GM23248 (cell line): ENCODE measurements at regions not wholly inside any gene's neighbourhood (a gene's known extent, or its start where the extent isn't known, plus 50 kb on each side); places are given as distances from the start of the nearest gene placed in this dataset.
A peak's percentile ranks its signal among the peaks of the same experiment; 100 is the strongest.

Source experiments
- DNase-seq: peaks from one replicate; pipeline ENCODE4 v3.0.0-alpha.2; 2015
- H2AFZ ChIP-seq: fragments of 200-600 bp; sonication (generic); 2 replicates; pipeline ENCODE4 v1.6.1; 2016; ENCODE audit warnings: antibody characterized with exemption
- H3F3A ChIP-seq: fragments of 200-600 bp; sonication (generic); 2 replicates; pipeline ENCODE4 v1.6.1; 2016; ENCODE audit warnings: mild to moderate bottlenecking, antibody characterized with exemption, mixed run types; ENCODE audit not compliant: insufficient read depth
- H3K27ac ChIP-seq: fragments of 200-600 bp; sonication (generic); 2 replicates; pipeline ENCODE4 v1.5.1; 2016; ENCODE audit warnings: mild to moderate bottlenecking
- H3K27me3 ChIP-seq: fragments of 200-600 bp; sonication (generic); replicated peaks from 2 replicates; pipeline ENCODE4 v1.6.1; 2016; ENCODE audit warnings: mild to moderate bottlenecking; ENCODE audit not compliant: insufficient read depth
- H3K36me3 ChIP-seq: fragments of 200-600 bp; sonication (generic); 2 replicates; pipeline ENCODE4 v1.6.1; 2016; ENCODE audit warnings: low read depth, mild to moderate bottlenecking
- H3K4me1 ChIP-seq: fragments of 200-600 bp; sonication (generic); 2 replicates; pipeline ENCODE4 v1.6.1; 2016; ENCODE audit warnings: mild to moderate bottlenecking; ENCODE audit not compliant: insufficient read depth
- H3K4me2 ChIP-seq: fragments of 200-600 bp; sonication (generic); one replicate; pipeline ENCODE4 v1.6.1; 2016; ENCODE audit warnings: mild to moderate bottlenecking; ENCODE audit not compliant: unreplicated experiment
- H3K4me3 ChIP-seq: fragments of 200-600 bp; sonication (generic); 2 replicates; pipeline ENCODE4 v1.5.1; 2016; ENCODE audit warnings: mild to moderate bottlenecking
- H3K79me2 ChIP-seq: fragments of 200-600 bp; sonication (generic); 2 replicates; pipeline ENCODE4 v1.6.1; 2016; ENCODE audit warnings: mild to moderate bottlenecking; ENCODE audit not compliant: insufficient read depth
- H3K9ac ChIP-seq: fragments of 200-600 bp; sonication (generic); 2 replicates; pipeline ENCODE4 v1.6.1; 2016; ENCODE audit warnings: mild to moderate bottlenecking
- H3K9me2 ChIP-seq: fragments of 200-600 bp; sonication (generic); 2 replicates; pipeline ENCODE4 v1.6.1; 2016; ENCODE audit warnings: mixed run types, mild to moderate bottlenecking, moderate library complexity; ENCODE audit not compliant: insufficient read depth
- H3K9me3 ChIP-seq: fragments of 200-600 bp; sonication (generic); one replicate; pipeline ENCODE4 v1.6.1; 2017; ENCODE audit warnings: low read depth
- H4K20me1 ChIP-seq: fragments of 200-600 bp; sonication (generic); 2 replicates; pipeline ENCODE4 v1.6.0; 2016; ENCODE audit not compliant: insufficient read depth
- EZH2 ChIP-seq: fragments of 200-600 bp; sonication (generic); IDR thresholded peaks from 2 replicates; pipeline ENCODE4 v1.6.1; 2018; ENCODE audit warnings: antibody characterized with exemption, mild to moderate bottlenecking; ENCODE audit not compliant: insufficient read depth, poor library complexity, severe bottlenecking
- EZH2phosphoT487 ChIP-seq: fragments of 200-600 bp; sonication (generic); IDR thresholded peaks from 2 replicates; pipeline ENCODE4 v1.6.1; 2018; ENCODE audit warnings: antibody characterized with exemption, moderate library complexity, mild to moderate bottlenecking, low read depth; ENCODE audit not compliant: insufficient read depth
- WGBS, 2 experiments: methylation state at CpG; one replicate each; pipeline ENCODE4 v1.1.6; 2015 to 2017; ENCODE audit warnings: low lambda C conversion rate in 2 of 2, low coverage in 1 of 2; ENCODE audit errors: missing lambda C conversion rate in 2 of 2; 5-methylcytosine and 5-hydroxymethylcytosine counted together
- in situ Hi-C: fragments of 300-500 bp; cut with MboI; formaldehyde crosslinking; loops from 2 replicates; pipeline ENCODE4 v1.15.0; 2020

DNA sequence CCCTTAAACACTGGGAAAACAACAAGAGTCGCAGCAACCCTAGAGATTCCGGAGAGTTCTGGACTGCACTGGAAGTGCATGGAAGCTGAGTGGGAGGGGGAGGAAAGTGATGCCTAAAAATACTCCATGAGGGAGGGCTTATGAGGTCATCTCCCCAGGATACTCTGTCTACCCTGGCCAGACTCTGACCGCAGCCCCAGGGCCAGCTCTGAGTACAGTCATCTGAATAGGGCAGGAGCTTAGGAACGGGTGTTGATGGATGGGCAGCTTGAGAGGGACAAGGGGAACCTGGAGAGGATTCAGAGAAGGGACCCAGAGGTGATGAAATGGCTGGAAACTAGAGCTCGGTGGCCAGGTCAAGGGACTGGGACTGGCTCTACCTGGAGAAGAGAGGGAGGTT lies 79.3 kb upstream of the IGFBP5 start:
- Histone ChIP-seq H4K20me1 (no peaks in the 10 kb centered on the region), H3K9me2 (no peaks in the 10 kb centered on the region), H3K27me3 (no peaks in the 10 kb centered on the region), H3K4me3 (peak overlapping the region; percentile 44), H3K9me3 (no peaks in the 10 kb centered on the region), H3K79me2 (no peaks in the 10 kb centered on the region), H3K4me1 (peaks cover 21% of the 10 kb centered on the region), H3K36me3 (no peaks in the 10 kb centered on the region), H2AFZ (peak overlapping the region; percentile 46; the same call in 1 of the 2 replicates), H3K27ac (peak overlapping the region; percentile 91), H3K9ac (peak overlapping the region; percentile 72), H3K4me2 (peak overlapping the region; percentile 82), H3F3A (peaks cover 8% of the 10 kb centered on the region)
- no peak for TF ChIP-seq EZH2
- WGBS, 2 experiments = 40 to 45% methylated on average over 5 of the region's 5 CpGs
- in situ Hi-C loops = no loop called here
- peak; percentile 94 for DNase-seq

DNA sequence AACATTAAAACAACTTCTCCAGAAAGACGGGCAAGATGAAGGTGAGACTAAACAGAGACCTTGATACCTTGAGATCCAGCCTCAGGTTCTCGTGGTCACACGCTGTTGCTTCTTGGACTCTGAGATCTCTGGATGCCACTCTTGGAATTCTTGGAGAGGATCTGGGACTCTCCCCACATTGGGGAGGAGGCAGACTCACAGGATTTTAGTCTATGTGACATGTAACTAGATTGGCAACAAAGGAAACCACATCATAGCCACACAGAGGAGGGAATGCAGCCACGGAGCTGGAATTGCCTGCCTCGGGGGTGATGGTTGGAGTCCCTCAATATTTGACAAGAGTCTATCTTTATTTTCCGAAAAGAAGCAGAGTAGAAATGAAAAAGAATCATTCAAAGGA lies 78.8 kb upstream of the IGFBP5 start:
- Histone ChIP-seq H3K36me3 (no peaks in the 10 kb centered on the region), H3K4me3 (no peak overlapping the region), H3K9me2 (no peaks in the 10 kb centered on the region), H3K9ac (peak overlapping the region; percentile 72), H3K79me2 (no peaks in the 10 kb centered on the region), H3K4me2 (peak overlapping the region; percentile 82), H3F3A (peaks cover 8% of the 10 kb centered on the region), H2AFZ (peak overlapping the region; percentile 46; the same call in 1 of the 2 replicates), H3K27ac (peak overlapping the region; percentile 91), H3K4me1 (peaks cover 21% of the 10 kb centered on the region), H4K20me1 (no peaks in the 10 kb centered on the region), H3K9me3 (no peaks in the 10 kb centered on the region), H3K27me3 (no peaks in the 10 kb centered on the region)
- DNase-seq = no peak
- 83 to 90% methylated on average over 6 of the region's 6 CpGs for WGBS, 2 experiments
- no peak for TF ChIP-seq EZH2
- TF ChIP-seq EZH2phosphoT487 = no peak
- in situ Hi-C loops = no loop called here

DNA sequence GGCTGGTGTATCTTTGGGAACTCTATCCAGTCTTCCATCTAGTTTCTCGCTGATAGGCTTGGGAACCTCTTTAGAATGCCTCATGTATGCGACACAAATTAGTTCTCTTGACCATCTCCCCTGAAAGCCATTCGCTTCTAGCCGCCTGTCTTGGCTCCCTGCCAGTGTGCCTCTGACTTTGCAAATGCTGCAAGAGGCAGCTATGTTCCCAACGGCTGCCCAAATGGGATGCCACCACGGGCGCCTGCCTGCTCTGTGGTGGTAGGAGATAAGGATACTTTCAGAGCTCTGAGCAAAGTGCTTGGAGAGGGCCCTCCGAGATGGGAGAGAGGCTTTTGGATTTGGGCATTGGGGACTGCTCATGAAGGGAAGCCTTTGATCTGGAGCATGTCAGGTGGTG lies 77.7 kb upstream of the IGFBP5 start:
- 75 to 77% methylated on average over 8 of the region's 8 CpGs for WGBS, 2 experiments

DNA sequence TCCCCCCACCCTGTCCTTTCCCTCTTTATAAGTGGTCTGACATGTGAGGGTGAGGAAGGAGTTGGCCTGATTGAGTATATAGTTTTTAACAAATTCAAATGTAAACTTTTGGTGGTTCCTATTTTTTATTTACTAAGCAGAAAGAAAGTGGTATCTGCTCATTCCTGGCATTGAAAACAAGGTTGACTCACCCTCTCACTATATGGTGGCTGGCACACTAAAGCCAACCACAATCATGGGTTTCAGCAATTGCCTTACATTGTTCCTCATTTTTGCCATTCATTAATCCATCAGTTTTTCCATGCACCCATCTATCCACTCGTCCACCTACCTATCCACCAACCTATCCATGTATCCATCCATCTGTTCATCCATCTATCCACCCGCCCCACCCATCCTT lies 75.4 kb upstream of the IGFBP5 start:
- no peaks in the 10 kb centered on the region for H3K79me2 ChIP-seq
- H3K4me1 ChIP-seq = peaks cover 21% of the 10 kb centered on the region
- in situ Hi-C loops = no loop called here
- no peaks in the 10 kb centered on the region for H3K9me2 ChIP-seq
- no peaks in the 10 kb centered on the region for H3K9me3 ChIP-seq
- H3K27me3 ChIP-seq = no peaks in the 10 kb centered on the region; the same call in 1 of the 2 replicates
- peak; percentile 16 for DNase-seq
- no peak overlapping the region for H2AFZ ChIP-seq
- H3K36me3 ChIP-seq = no peaks in the 10 kb centered on the region
- peaks cover 8% of the 10 kb centered on the region for H3F3A ChIP-seq
- H3K4me2 ChIP-seq = no peak overlapping the region
- no peak for TF ChIP-seq EZH2phosphoT487
- no peak for TF ChIP-seq EZH2
- H3K4me3 ChIP-seq = no peak overlapping the region
- 78 to 85% methylated on average over 2 of the region's 2 CpGs for WGBS, 2 experiments
- no peak overlapping the region for H3K9ac ChIP-seq
- no peaks in the 10 kb centered on the region for H4K20me1 ChIP-seq
- no peak overlapping the region for H3K27ac ChIP-seq

More for the DNA sequence above, 77.7 kb upstream of the IGFBP5 start:
- peaks cover 21% of the 10 kb centered on the region for H3K4me1 ChIP-seq
- peaks cover 8% of the 10 kb centered on the region for H3F3A ChIP-seq
- H3K79me2 ChIP-seq = no peaks in the 10 kb centered on the region
- no peaks in the 10 kb centered on the region for H3K9me3 ChIP-seq
- H3K4me3 ChIP-seq = no peak overlapping the region
- H3K27me3 ChIP-seq = no peaks in the 10 kb centered on the region
- no peak overlapping the region for H2AFZ ChIP-seq
- DNase-seq = no peak
- H3K27ac ChIP-seq = no peak overlapping the region
- H3K4me2 ChIP-seq = no peak overlapping the region
- H3K36me3 ChIP-seq = no peaks in the 10 kb centered on the region
- no peaks in the 10 kb centered on the region for H4K20me1 ChIP-seq
- in situ Hi-C loops = no loop called here
- TF ChIP-seq EZH2 = no peak
- TF ChIP-seq EZH2phosphoT487 = no peak
- no peak overlapping the region for H3K9ac ChIP-seq
- no peaks in the 10 kb centered on the region for H3K9me2 ChIP-seq

DNA sequence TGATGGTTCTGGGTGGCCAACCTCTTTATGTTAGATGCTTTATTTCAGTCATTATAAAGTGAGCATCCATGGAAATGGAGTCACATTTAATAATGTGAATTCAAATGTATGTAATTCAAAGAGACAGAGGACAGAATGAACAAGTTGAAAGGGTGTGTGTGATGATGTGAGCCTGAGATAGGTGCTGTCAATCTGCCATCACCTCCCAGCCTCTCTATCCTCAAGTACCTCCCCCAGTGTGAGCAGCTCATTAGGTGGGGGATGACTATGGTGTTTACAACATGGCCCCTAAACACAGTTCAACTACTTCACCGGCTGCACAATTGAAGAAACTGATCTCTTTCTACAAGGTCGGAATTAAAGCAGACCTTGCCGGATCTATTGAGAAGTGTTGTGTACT lies 74.7 kb upstream of the IGFBP5 start:
- Histone ChIP-seq H3F3A (peaks cover 8% of the 10 kb centered on the region; the same call in 1 of the 2 replicates), H3K4me3 (no peak overlapping the region), H3K27me3 (no peaks in the 10 kb centered on the region; the same call in 1 of the 2 replicates), H2AFZ (no peak overlapping the region), H4K20me1 (no peaks in the 10 kb centered on the region), H3K9me2 (no peaks in the 10 kb centered on the region), H3K4me1 (peaks cover 15% of the 10 kb centered on the region), H3K79me2 (no peaks in the 10 kb centered on the region), H3K27ac (no peak overlapping the region), H3K4me2 (no peak overlapping the region), H3K36me3 (no peaks in the 10 kb centered on the region), H3K9me3 (no peaks in the 10 kb centered on the region), H3K9ac (no peak overlapping the region)
- no peak for DNase-seq
- TF ChIP-seq EZH2 (no peak), EZH2phosphoT487 (no peak)
- in situ Hi-C loops = no loop called here
- 64% methylated on average over 3 of the region's 3 CpGs for WGBS, 2 experiments
